GM18502 (cell line): ENCODE measurements at regions not wholly inside any gene's neighbourhood (a gene's known extent, or its start where the extent isn't known, plus 50 kb on each side); places are given as distances from the start of the nearest gene placed in this dataset.
"Not testable (repeated sequence)": the region's sequence is repeated elsewhere in the genome, so short reads cannot be mapped to it uniquely, and the experiment has no call there.

ENCODE experiments used
- ATAC-seq: cut with Tn5 transposase; IDR thresholded peaks from one replicate; pipeline ENCODE4 v1.9.1; 2021; ENCODE audit warnings: mild to moderate bottlenecking; ENCODE audit not compliant: unreplicated experiment, poor library complexity

DNA sequence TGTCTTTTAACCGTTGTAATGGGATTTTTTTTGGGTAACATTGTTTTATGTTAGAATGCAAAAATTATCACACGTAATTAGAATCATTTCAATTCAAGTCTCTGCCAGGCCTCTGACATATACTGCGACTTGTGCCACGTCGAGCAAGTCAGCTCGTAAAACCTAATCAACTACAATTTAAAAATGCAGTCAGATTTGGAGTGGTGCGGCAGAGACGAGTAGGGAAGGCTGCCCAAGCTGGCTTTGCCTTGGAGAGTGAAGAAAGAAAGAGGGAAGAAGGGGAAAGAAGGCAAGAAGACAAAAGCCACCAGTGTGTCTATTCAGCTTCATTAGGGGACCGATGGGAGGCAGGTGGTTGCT lies 110.7 kb downstream of the MIAT start:
- no peak for ATAC-seq

GRCh38 chr22:26768952-26769351 lies 111.6 kb downstream of the MIAT start:
- no peak for ATAC-seq

GRCh38 chr22:26769663-26770062 lies 112.3 kb downstream of the MIAT start:
- ATAC-seq, result no peak

- ATAC-seq, result no peak
Observed at GRCh38 chr22:26770624-26771023, 113.2 kb downstream of the MIAT start.

DNA sequence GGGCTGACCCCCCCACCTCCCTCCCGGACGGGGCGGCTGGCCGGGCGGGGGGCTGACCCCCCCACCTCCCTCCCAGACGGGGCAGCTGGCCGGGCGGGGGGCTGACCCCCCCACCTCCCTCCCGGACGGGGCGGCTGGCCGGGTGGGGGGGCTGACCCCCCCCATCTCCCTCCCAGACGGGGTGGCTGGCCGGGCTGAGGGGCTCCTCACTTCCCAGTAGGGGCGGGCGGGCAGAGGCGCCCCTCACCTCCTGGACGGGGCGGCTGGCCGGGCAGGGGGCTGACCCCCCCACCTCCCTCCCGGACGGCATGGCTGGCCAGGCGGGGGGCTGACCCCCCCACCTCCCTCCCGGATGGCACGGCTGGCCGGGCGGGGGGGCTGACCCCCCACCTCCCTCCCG lies 115.7 kb downstream of the MIAT start:
- ATAC-seq, result not testable (repeated sequence)

DNA sequence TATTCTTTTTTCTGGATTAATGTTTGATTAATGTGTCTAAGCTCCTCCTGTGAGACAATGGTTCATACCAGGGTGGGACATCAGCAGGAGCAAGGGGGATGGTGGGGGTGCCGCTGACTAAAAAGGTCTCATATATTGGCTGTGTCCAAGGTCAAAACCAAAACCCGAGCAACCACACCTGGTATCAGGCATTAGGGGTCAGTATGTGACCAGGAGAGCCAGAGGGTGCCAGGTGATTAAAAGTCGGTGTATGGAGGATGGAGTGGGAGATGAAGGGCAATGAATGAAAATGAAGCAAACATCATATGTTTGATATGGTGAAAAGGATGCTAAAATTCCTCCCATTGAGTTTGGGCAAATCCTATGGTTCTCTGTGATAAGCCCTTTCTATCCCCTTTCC lies 118.0 kb downstream of the MIAT start:
- no peak for ATAC-seq

GRCh38 chr22:26777156-26777801 lies 119.9 kb downstream of the MIAT start:
- no peak for ATAC-seq

DNA sequence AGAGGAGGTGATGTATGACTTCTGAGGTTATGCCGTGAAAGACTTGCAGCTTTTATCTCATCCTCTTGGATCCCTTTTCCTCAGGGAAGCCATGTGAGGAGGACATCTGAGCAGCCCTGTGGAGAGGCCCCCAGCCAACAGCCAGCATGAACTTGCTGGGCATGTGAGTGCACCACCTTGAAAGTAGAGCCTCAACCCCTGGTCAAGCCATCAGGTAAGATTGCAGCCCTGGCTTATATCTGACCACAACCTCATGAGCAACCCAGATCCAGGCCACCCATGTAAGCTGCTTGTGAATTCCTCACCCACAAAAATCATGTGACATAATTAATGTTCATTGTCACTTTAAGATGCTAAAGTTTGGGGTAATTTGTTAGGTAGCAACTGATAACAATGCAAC lies 121.0 kb downstream of the MIAT start:
- no peak for ATAC-seq

- no peak for ATAC-seq
Observed at GRCh38 chr22:26779108-26779507, 121.7 kb downstream of the MIAT start.

DNA sequence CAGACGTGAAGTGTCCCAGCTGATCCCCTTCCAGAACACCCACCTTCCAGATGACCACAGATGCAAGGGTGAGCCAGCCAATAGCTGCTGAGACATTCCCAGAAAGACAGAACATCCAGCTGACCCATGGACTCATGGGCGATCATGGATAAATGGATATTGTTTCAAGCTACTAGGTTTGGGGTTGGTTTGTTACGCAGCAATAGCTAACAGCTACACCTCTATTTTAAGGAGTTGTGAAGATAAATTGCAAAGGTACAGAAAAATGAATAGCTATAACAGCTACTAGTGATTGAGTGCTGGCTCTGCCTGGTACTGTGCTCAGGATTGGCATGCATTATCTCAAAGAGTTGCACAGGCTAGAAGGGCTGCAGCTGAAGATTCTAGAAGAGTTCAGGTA lies 122.5 kb downstream of the MIAT start:
- ATAC-seq, result no peak

DNA sequence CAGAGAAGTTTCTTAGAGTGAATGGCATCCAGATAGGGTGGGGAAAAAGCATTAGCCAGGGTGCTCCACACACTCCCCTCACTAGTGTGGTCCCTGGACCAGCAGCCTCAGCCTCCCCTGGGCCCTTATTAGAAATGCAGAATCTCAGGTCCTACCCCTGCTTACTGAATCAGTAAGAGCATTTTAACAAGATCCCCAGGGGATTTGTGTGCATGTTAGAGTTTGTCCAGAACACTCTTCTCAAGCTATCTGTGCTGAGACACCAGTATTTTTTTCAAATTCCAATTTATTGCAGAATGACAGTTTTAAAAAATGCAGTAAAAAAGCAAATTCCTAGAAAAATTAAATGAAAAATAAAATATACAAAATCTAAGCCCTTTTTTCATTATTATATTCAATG lies 123.1 kb downstream of the MIAT start:
- ATAC-seq, result no peak

DNA sequence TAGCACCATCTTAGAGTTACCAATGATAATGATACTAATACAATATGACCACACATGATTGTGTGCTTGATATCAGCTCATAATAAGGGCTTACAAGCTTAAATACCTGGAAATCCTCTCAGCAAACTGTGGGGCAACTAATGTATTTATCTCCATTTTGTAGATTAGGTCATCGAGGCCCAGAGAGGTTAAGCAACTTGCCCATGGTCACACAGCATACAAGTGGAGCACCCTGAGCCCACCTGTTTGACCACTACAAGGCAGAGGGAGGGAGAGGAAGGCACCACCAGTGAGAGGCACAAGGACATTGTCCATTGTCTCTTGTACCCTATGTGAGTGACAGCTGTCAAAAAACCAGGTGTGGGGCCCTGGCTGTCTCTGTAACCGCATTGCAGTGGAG lies 123.7 kb downstream of the MIAT start:
- ATAC-seq, result no peak

- ATAC-seq, result no peak
Observed at GRCh38 chr22:26781596-26781995, 124.2 kb downstream of the MIAT start.

- no peak for ATAC-seq
Observed at GRCh38 chr22:26783885-26784284, 126.5 kb downstream of the MIAT start.

DNA sequence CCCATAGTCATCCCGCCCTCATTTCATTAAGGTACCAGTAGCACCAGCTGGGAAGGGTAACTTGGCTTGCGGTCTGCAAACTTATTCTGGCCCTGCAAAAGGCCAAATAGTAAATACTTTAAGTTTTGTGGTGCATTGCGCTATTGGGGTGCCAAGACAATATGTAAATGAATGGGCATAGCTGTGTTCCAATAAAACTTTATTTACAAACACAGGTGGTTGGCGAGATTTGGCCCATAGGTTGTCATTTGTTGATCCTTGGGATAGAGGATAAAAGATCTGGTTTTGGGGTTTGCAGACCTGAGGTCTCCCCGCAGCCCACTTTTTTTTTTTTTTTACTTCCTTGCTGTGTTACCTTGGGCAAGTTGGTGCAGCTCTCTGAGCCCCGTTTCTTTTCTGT lies 127.4 kb downstream of the MIAT start:
- ATAC-seq, result no peak

GRCh38 chr22:26785932-26786331 lies 128.5 kb downstream of the MIAT start:
- no peak for ATAC-seq

DNA sequence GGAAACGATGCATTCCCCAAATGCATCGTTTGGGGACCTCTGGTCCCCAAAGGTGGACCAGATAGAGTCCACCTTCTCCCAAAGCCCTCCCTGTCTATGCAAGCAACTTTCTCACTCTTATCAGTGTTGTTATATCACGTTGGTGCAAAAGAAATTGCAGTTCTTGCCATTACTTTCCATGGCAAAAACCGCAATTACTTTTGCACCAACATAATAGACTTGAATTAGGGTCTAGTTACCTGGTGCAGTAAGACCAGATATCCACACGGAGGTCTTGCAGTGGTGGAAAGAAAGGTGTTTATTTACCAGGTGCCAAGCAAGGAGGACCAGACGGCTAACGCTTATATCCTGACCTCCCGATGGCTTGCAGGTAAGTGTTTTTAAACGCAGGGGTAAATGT lies 129.0 kb downstream of the MIAT start:
- no peak for ATAC-seq

DNA sequence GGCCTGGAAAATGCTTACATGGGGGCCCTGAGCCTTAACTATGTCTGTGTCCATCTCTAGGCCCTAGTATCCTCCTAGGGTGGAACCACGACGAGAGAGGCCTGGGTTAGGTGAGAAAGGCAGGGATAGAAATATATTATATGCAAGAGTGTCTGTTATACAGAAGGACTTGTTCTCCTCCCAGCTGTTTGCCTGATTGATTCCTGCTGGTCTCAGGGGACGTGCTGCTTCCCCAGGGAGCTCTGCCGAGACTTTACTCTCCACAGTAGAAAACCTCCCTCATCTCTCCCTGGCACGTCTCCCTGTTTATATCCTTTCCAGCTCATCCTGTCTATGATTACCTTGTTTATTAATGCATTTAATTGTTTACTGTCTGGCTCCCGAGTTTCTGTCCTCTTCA lies 132.6 kb downstream of the MIAT start:
- no peak for ATAC-seq

GRCh38 chr22:26792522-26792921 lies 135.1 kb downstream of the MIAT start:
- ATAC-seq, result no peak

GRCh38 chr22:26796785-26797184 lies 139.4 kb downstream of the MIAT start:
- ATAC-seq, result no peak

- ATAC-seq, result no peak
Observed at GRCh38 chr22:26797910-26798309, 140.5 kb downstream of the MIAT start.

DNA sequence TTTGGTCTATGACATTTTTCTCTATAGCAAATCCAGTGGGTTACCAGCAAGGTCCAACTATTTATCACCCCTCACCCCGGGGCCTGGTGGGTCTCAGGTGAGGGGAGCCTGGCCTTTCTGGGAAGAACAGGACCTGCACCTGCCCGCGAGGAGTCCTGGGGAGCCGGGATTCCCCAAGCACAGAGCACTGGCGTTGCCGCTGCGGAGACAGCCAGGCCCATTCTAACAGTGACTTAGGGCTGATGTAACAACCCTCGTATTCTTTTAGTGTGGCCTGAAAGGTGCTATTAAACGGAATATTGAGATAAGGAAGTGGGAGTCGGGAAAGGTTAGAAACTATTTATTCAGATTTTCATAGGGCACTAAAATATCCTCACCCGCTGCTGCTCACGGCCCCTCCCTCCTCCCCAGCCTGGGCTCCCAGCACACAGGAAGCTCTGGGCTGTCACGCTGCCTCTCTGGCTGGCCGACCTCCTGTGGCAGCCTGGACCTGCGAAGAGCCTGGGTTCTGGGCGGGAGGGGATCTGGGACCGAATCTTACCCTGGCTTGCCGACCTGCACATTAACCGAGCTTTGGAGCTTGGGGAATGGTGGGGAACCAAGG lies 141.2 kb downstream of the MIAT start:
- no peak for ATAC-seq

DNA sequence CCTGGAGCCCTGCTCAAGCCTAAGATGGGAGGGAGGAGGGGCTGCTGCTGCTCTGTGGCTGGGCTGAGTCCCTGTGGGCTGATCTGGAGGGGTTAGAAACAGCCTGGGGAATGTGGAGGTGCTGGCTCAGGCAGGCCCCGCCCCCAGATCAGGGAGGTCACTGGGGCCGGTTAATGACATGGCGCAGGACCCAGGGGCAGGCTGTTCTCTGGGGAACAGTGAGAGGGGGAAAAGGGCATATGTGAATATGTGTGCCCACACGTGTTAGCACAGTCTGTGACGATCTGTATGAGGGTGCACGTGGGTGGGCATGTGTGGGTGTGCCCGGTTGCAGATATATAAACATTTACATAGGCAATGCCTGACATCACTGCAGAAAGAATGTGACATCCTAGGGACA lies 143.5 kb downstream of the MIAT start:
- ATAC-seq, result no peak
